K562 (cell line): ENCODE measurements at regions not wholly inside any gene's neighbourhood (a gene's known extent, or its start where the extent isn't known, plus 50 kb on each side); places are given as distances from the start of the nearest gene placed in this dataset.

ENCODE experiments used
- ATAC-seq: fragments of 200-7000 bp; cut with Tn5 transposase; 3 replicates; pipeline ENCODE4 v1.9.1; 2020; ENCODE audit warnings: moderate library complexity
- BruUV-seq: library from RNA; stranded (reverse); fragments of 400-500 nt; replicated peaks from 2 replicates; lab custom pipeline; 2021; lab: Mats Ljungman, UMichigan
- CTCF ChIA-PET: fragments of 300-600 bp; formaldehyde crosslinking; extraction: SDS; loops from one replicate; lab custom pipeline; 2021; ENCODE audit warnings: low intra/inter-chr PET ratio; lab: Yijun Ruan, JAX
- POLR2A ChIA-PET: fragments of 300-600, 350-650 bp; sonication (Branson Sonifier 250); formaldehyde crosslinking; extraction: SDS; loops from one replicate; lab custom pipeline; 2021; ENCODE audit warnings: antibody characterized with exemption, inconsistent platforms; lab: Yijun Ruan, JAX
- DNase-seq, 4 experiments: peaks; one replicate each; pipeline versions ENCODE4 v3.0.0 to v3.0.0-alpha.2; 2011 to 2018; ENCODE audit warnings: low spot score in 3 of 4, mixed read lengths in 3 of 4; ENCODE audit errors: extremely low read depth in 1 of 4
- FAIRE-seq: peaks from 2 replicates; lab custom pipeline; 2011; peaks lifted over from hg19 to GRCh38; lab: Jason Lieb, UNC
- H2AFZ ChIP-seq: 2 replicates; pipeline ENCODE4 v1.6.0; 2011; ENCODE audit warnings: low read depth, low read length, control low read depth, inconsistent platforms
- H3K27ac ChIP-seq: fragments of 200-600 bp; 3 replicates; pipeline ENCODE4 v1.8.0; 2011; ENCODE audit warnings: low read depth, mild to moderate bottlenecking, control low read depth, inconsistent platforms, low read length, moderate library complexity, mixed read lengths; ENCODE audit errors: extremely low read depth
- H3K27me3 ChIP-seq, 2 experiments: fragments of 300-600 bp in 1 of 2; 2 replicates in 1 of 2; 3 replicates in 1 of 2; pipeline versions ENCODE4 v1.6.0 to v1.8.0; 2011; ENCODE audit warnings: inconsistent platforms in 2 of 2, low read length in 2 of 2, mild to moderate bottlenecking in 1 of 2, mixed read lengths in 1 of 2, moderate library complexity in 1 of 2; ENCODE audit not compliant: control insufficient read depth in 2 of 2, insufficient read depth in 2 of 2
- H3K36me3 ChIP-seq: fragments of 300-600 bp; 3 replicates; pipeline ENCODE4 v1.8.0; 2011; ENCODE audit warnings: mild to moderate bottlenecking, low read length, inconsistent platforms; ENCODE audit not compliant: control insufficient read depth, insufficient read depth
- H3K4me1 ChIP-seq, 2 experiments: fragments of 200-600 bp in 1 of 2; replicated peaks in 1 of 2; 2 replicates in 1 of 2; 3 replicates in 1 of 2; pipeline versions ENCODE4 v1.5.1 to v1.8.0; 2011; ENCODE audit warnings: inconsistent platforms in 2 of 2, low read length in 2 of 2, mild to moderate bottlenecking in 1 of 2, mixed read lengths in 1 of 2, moderate library complexity in 1 of 2; ENCODE audit not compliant: control insufficient read depth in 2 of 2, insufficient read depth in 2 of 2
- H3K4me2 ChIP-seq: 2 replicates; pipeline ENCODE4 v1.6.1; 2011; ENCODE audit warnings: low read length, control low read depth, inconsistent platforms, mixed read lengths; ENCODE audit not compliant: insufficient read depth
- H3K4me3 ChIP-seq: fragments of 200-600 bp; sonication (generic), shearing (Covaris generic); 2 replicates; pipeline ENCODE4 v1.5.1; 2016; ENCODE audit warnings: control low read depth, inconsistent platforms
- H3K79me2 ChIP-seq: fragments of 200-600 bp; 3 replicates; pipeline ENCODE4 v1.8.0; 2011; ENCODE audit warnings: low read length, inconsistent platforms; ENCODE audit not compliant: control insufficient read depth, insufficient read depth
- H3K9ac ChIP-seq, 2 experiments: 2 replicates each; pipeline versions ENCODE4 v1.6.0 to v1.6.1; 2011; ENCODE audit warnings: low read depth in 2 of 2, low read length in 2 of 2, control low read depth in 1 of 2, inconsistent platforms in 1 of 2, mild to moderate bottlenecking in 1 of 2, mixed read lengths in 1 of 2; ENCODE audit not compliant: insufficient read depth in 1 of 2
- H3K9me1 ChIP-seq: one replicate; pipeline ENCODE4 v1.6.0; 2011; ENCODE audit warnings: inconsistent platforms, mild to moderate bottlenecking, low read length, moderate library complexity; ENCODE audit not compliant: control insufficient read depth, insufficient read depth
- H3K9me3 ChIP-seq: replicated peaks from 2 replicates; pipeline ENCODE4 v1.5.1; 2011; ENCODE audit warnings: low read depth, low read length, inconsistent platforms; ENCODE audit not compliant: control insufficient read depth, insufficient read depth
- H4K20me1 ChIP-seq: replicated peaks from 2 replicates; pipeline ENCODE4 v1.6.1; 2011; ENCODE audit warnings: low read length, inconsistent platforms, mixed read lengths; ENCODE audit not compliant: control insufficient read depth, insufficient read depth
- EZH2 ChIP-seq: IDR thresholded peaks from 2 replicates; pipeline ENCODE4 v1.6.1; 2012; ENCODE audit warnings: low read depth, mild to moderate bottlenecking, inconsistent platforms, low read length, borderline replicate concordance
- PCBP1 ChIP-seq: fragments of 200-400 bp; formaldehyde crosslinking; IDR thresholded peaks from 2 replicates; pipeline ENCODE4 v1.6.1; 2018; ENCODE audit warnings: mild to moderate bottlenecking, low read depth, low read length; ENCODE audit not compliant: poor library complexity, severe bottlenecking
- PHF8 ChIP-seq: fragments of 200-600 bp; sonication (generic); IDR thresholded peaks from 2 replicates; pipeline ENCODE4 v1.6.1; 2012; ENCODE audit warnings: mixed run types, mild to moderate bottlenecking, inconsistent platforms, low read length, moderate library complexity, borderline replicate concordance
- POLR3G ChIP-seq: IDR thresholded peaks from 2 replicates; pipeline ENCODE4 v1.6.1; 2011; ENCODE audit not compliant: insufficient read length, insufficient replicate concordance; ENCODE audit errors: extremely low read depth
- SMARCE1 ChIP-seq: fragments of 450-650 bp; IDR thresholded peaks from 2 replicates; pipeline ENCODE4 v1.7.1; 2016; ENCODE audit warnings: mild to moderate bottlenecking
- whole genome bisulfite sequencing: fragments of 100-300 bp; shearing (Covaris generic); methylation state at CpG from one replicate; pipeline ENCODE4 v1.1.6; 2016; ENCODE audit warnings: low coverage, mixed read lengths; ENCODE audit not compliant: insufficient coverage; ENCODE audit errors: missing lambda C conversion rate; 5-methylcytosine and 5-hydroxymethylcytosine counted together
- in situ Hi-C: fragments of 300-500 bp; cut with MboI; formaldehyde crosslinking; loops from 4 replicates; pipeline ENCODE4 v1.15.0; 2018; ENCODE audit warnings: inconsistent platforms, mixed read lengths
- intact Hi-C: fragments of 100-400 bp; cut with micrococcal nuclease; formaldehyde crosslinking; loops from 2 replicates; pipeline ENCODE4 v1.14.2; 2022
- TF ChIP-seq, protein P1 (sequence below): sonication (generic); formaldehyde crosslinking; IDR thresholded peaks from 2 replicates; pipeline ENCODE4 v1.8.1; 2023; ENCODE audit warnings: mild to moderate bottlenecking, missing genetic modification reagents, moderate library complexity
- TF ChIP-seq, protein P2 (sequence below): fragments of 450-650 bp; IDR thresholded peaks from 2 replicates; pipeline ENCODE4 v1.6.1; 2016; ENCODE audit warnings: low read depth
- TF ChIP-seq, protein P3 (sequence below): fragments of 250-450 bp; sonication (Bioruptor Pico); IDR thresholded peaks from 2 replicates; pipeline ENCODE4 v1.4.0; 2020

DNA sequence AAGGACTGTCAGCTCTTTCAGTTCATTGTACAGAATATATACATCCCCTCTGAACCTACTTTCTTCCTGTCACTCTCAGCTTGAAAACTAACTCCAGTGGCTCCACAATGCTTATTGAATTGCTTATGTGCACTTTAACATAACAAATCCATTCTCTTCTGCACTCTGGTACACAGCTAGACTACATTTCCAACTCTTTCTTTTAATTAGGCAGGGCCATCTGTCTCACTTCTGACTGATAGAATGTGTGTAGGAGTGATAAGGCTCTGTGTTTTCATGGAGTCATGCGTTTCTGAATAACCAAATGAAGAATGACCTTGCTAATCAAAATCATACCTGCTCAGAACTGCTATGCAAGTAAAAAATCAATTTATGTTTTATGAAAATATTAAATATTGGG, 278.5 kb upstream of the CCDC179 start:
- no peaks in the 10 kb centered on the region for H3K27me3 ChIP-seq
- no peak for DNase-seq
- intact Hi-C loops = no loop called here
- H3K36me3 ChIP-seq = no peaks in the 10 kb centered on the region
- FAIRE-seq = no peak
- ATAC-seq = no peak
- CTCF ChIA-PET = no interaction called here
- 0% methylated on average over 1 of the region's 1 CpG for WGBS
- no TSS peak for BruUV-seq
- no peak overlapping the region for H3K4me2 ChIP-seq
- POLR2A ChIA-PET = no interaction called here
- no peaks in the 10 kb centered on the region for H4K20me1 ChIP-seq
- H3K27ac ChIP-seq = no peak overlapping the region
- no peak overlapping the region for H2AFZ ChIP-seq
- in situ Hi-C loops = no loop called here
- H3K9me1 ChIP-seq = no peaks in the 10 kb centered on the region
- no peaks in the 10 kb centered on the region for H3K79me2 ChIP-seq
- H3K9me3 ChIP-seq = no peaks in the 10 kb centered on the region; the same call in 1 of the 2 replicates
- no peaks in the 10 kb centered on the region for H3K4me1 ChIP-seq
- H3K4me3 ChIP-seq = no peak overlapping the region
- H3K9ac ChIP-seq = no peak overlapping the region
- TF ChIP-seq, protein P1, sequence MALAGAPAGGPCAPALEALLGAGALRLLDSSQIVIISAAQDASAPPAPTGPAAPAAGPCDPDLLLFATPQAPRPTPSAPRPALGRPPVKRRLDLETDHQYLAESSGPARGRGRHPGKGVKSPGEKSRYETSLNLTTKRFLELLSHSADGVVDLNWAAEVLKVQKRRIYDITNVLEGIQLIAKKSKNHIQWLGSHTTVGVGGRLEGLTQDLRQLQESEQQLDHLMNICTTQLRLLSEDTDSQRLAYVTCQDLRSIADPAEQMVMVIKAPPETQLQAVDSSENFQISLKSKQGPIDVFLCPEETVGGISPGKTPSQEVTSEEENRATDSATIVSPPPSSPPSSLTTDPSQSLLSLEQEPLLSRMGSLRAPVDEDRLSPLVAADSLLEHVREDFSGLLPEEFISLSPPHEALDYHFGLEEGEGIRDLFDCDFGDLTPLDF (CRISPR knock-in tag) = no peak
- no peak for TF ChIP-seq PCBP1
- no peak for TF ChIP-seq EZH2
- TF ChIP-seq SMARCE1 = no peak
- TF ChIP-seq PHF8 = no peak
- no peak for TF ChIP-seq POLR3G
- TF ChIP-seq, protein P2, sequence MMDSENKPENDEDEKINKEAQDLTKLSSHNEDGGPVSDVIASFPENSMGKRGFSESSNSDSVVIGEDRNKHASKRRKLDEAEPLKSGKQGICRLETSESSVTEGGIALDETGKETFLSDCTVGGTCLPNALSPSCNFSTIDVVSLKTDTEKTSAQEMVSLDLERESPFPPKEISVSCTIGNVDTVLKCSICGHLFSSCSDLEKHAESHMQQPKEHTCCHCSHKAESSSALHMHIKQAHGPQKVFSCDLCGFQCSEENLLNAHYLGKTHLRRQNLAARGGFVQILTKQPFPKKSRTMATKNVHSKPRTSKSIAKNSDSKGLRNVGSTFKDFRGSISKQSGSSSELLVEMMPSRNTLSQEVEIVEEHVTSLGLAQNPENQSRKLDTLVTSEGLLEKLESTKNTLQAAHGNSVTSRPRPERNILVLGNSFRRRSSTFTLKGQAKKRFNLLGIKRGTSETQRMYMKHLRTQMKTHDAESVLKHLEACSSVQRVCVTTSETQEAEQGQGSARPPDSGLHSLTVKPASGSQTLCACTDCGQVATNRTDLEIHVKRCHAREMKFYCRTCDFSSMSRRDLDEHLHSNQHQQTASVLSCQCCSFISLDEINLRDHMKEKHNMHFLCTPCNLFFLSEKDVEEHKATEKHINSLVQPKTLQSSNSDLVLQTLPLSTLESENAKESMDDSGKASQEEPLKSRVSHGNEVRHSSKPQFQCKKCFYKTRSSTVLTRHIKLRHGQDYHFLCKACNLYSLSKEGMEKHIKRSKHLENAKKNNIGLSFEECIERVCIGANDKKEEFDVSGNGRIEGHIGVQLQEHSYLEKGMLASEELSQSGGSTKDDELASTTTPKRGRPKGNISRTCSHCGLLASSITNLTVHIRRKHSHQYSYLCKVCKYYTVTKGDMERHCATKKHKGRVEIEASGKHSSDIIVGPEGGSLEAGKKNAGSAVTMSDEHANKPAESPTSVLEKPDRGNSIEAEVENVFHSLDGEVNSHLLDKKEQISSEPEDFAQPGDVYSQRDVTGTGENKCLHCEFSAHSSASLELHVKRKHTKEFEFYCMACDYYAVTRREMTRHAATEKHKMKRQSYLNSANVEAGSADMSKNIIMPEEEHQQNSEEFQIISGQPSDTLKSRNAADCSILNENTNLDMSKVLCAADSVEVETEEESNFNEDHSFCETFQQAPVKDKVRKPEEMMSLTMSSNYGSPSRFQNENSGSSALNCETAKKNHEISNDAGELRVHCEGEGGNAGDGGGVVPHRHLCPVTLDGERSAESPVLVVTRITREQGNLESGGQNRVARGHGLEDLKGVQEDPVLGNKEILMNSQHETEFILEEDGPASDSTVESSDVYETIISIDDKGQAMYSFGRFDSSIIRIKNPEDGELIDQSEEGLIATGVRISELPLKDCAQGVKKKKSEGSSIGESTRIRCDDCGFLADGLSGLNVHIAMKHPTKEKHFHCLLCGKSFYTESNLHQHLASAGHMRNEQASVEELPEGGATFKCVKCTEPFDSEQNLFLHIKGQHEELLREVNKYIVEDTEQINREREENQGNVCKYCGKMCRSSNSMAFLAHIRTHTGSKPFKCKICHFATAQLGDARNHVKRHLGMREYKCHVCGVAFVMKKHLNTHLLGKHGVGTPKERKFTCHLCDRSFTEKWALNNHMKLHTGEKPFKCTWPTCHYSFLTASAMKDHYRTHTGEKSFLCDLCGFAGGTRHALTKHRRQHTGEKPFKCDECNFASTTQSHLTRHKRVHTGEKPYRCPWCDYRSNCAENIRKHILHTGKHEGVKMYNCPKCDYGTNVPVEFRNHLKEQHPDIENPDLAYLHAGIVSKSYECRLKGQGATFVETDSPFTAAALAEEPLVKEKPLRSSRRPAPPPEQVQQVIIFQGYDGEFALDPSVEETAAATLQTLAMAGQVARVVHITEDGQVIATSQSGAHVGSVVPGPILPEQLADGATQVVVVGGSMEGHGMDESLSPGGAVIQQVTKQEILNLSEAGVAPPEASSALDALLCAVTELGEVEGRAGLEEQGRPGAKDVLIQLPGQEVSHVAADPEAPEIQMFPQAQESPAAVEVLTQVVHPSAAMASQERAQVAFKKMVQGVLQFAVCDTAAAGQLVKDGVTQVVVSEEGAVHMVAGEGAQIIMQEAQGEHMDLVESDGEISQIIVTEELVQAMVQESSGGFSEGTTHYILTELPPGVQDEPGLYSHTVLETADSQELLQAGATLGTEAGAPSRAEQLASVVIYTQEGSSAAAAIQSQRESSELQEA = no peak
- TF ChIP-seq, protein P3, sequence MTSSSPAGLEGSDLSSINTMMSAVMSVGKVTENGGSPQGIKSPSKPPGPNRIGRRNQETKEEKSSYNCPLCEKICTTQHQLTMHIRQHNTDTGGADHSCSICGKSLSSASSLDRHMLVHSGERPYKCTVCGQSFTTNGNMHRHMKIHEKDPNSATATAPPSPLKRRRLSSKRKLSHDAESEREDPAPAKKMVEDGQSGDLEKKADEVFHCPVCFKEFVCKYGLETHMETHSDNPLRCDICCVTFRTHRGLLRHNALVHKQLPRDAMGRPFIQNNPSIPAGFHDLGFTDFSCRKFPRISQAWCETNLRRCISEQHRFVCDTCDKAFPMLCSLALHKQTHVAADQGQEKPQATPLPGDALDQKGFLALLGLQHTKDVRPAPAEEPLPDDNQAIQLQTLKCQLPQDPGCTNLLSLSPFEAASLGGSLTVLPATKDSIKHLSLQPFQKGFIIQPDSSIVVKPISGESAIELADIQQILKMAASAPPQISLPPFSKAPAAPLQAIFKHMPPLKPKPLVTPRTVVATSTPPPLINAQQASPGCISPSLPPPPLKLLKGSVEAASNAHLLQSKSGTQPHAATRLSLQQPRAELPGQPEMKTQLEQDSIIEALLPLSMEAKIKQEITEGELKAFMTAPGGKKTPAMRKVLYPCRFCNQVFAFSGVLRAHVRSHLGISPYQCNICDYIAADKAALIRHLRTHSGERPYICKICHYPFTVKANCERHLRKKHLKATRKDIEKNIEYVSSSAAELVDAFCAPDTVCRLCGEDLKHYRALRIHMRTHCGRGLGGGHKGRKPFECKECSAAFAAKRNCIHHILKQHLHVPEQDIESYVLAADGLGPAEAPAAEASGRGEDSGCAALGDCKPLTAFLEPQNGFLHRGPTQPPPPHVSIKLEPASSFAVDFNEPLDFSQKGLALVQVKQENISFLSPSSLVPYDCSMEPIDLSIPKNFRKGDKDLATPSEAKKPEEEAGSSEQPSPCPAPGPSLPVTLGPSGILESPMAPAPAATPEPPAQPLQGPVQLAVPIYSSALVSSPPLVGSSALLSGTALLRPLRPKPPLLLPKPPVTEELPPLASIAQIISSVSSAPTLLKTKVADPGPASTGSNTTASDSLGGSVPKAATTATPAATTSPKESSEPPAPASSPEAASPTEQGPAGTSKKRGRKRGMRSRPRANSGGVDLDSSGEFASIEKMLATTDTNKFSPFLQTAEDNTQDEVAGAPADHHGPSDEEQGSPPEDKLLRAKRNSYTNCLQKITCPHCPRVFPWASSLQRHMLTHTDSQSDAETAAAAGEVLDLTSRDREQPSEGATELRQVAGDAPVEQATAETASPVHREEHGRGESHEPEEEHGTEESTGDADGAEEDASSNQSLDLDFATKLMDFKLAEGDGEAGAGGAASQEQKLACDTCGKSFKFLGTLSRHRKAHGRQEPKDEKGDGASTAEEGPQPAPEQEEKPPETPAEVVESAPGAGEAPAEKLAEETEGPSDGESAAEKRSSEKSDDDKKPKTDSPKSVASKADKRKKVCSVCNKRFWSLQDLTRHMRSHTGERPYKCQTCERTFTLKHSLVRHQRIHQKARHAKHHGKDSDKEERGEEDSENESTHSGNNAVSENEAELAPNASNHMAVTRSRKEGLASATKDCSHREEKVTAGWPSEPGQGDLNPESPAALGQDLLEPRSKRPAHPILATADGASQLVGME (CRISPR knock-in tag) = no peak
